ENCODE measurements at regions not wholly inside any gene's neighbourhood (a gene's known extent, or its start where the extent isn't known, plus 50 kb on each side); places are given as distances from the start of the nearest gene placed in this dataset.

DNA sequence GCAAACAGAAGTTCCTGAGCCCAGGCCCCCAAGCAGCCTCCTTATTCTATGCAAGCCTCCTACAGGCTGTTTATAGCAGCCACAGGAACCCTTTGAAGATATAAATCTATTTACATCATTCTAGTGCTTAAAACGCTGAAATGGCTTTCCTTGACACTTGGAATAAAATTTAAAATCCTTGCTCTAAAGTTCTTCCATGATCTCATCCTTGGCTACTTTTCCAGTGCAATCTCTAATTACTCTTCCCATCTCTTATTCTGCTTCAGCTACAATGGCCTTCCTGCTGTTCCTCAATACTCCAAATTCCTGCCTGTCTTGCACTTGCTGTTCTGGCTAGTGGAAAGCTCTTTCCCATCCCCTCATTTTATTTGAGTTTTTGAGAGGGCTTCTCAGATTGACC, 634.2 kb upstream of the NR3C2 start:
- Histone ChIP-seq H3K27ac (ENCODE audit: low read depth, low read length) (no peak overlapping the region), H3K56ac (replicated peaks; ENCODE audit: insufficient read length, low read depth, low read length) (no peak overlapping the region), H2BK20ac (ENCODE audit: low read length) (no peak overlapping the region), H4K20me1 (replicated peaks in 1 of 2; ENCODE audit: control insufficient read depth in 1 of 2, insufficient read depth in 2 of 2, low read length in 2 of 2) (no peaks in the 10 kb centered on the region), H3K9ac (replicated peaks in 1 of 4; ENCODE audit: extremely low read depth in 1 of 4, low read depth in 3 of 4, low read length in 3 of 4) (no peak overlapping the region), H3K23me2 (ENCODE audit: low read depth, low read length) (no peaks in the 10 kb centered on the region), H3K9me3 (ENCODE audit: insufficient read depth in 2 of 2, low read depth in 1 of 2, low read length in 1 of 2) (no peaks in the 10 kb centered on the region), H4K91ac (replicated peaks; ENCODE audit: insufficient read length, low read length) (no peak overlapping the region), H3K23ac (ENCODE audit: insufficient read length) (no peak overlapping the region), H2AFZ (ENCODE audit: low read length) (no peak overlapping the region), H3K4me1 (replicated peaks in 1 of 4; ENCODE audit: control insufficient read depth in 3 of 4, insufficient read depth in 4 of 4, low read length in 3 of 4) (no peaks in the 10 kb centered on the region), H3K18ac (ENCODE audit: extremely low read depth, low read length) (no peak overlapping the region), H2AK5ac (ENCODE audit: low read depth, low read length) (no peak overlapping the region), H3K4me3 (ENCODE audit: extremely low read depth in 1 of 4, insufficient read depth in 2 of 4, low read depth in 3 of 4, low read length in 4 of 4) (no peak overlapping the region), H3K79me1 (ENCODE audit: low read depth, low read length) (no peaks in the 10 kb centered on the region), H3K4ac (replicated peaks; ENCODE audit: insufficient read length, low read depth, low read length) (no peak overlapping the region), H3K14ac (ENCODE audit: insufficient read length) (no peak overlapping the region), H3K4me2 (ENCODE audit: insufficient read depth in 1 of 2, low read depth in 2 of 2, low read length in 2 of 2) (no peak overlapping the region), H2BK5ac (ENCODE audit: low read depth, low read length) (no peak overlapping the region), H4K5ac (ENCODE audit: insufficient read length, low read depth, low read length) (no peak overlapping the region), H2BK12ac (ENCODE audit: low read depth, low read length) (no peak overlapping the region), H2BK120ac (replicated peaks; ENCODE audit: low read depth, low read length) (no peak overlapping the region), H4K8ac (ENCODE audit: extremely low read depth, insufficient read depth, low read length) (peak overlapping the region; percentile 71; the same call in 1 of the 2 replicates), H3K79me2 (ENCODE audit: control insufficient read depth in 1 of 2, insufficient read depth in 2 of 2, low read length in 2 of 2) (no peaks in the 10 kb centered on the region), H3K36me3 (ENCODE audit: control insufficient read depth in 2 of 4, insufficient read depth in 4 of 4, low read length in 3 of 4) (no peaks in the 10 kb centered on the region), H3K27me3 (replicated peaks in 1 of 4; ENCODE audit: control insufficient read depth in 3 of 4, extremely low read depth in 1 of 4, insufficient read depth in 3 of 4, low read length in 3 of 4) (no peaks in the 10 kb centered on the region), H2BK15ac (ENCODE audit: low read length) (no peak overlapping the region)
- FAIRE-seq (no peak), DNase-seq (ENCODE audit: low read depth in 1 of 2, low spot score in 2 of 2) (no peak)
- ChIA-PET POLR2A (ENCODE audit: partially characterized antibody) (no interaction called here), CTCF (ENCODE audit: partially characterized antibody) (no interaction called here)
- 88% methylated on average over 1 of the region's 1 CpG; no CpG with 5 or more reads in 1 of the 2 experiments for WGBS, 2 experiments (ENCODE audit: extremely low coverage in 1 of 2, insufficient coverage in 1 of 2, insufficient read length in 1 of 2, insufficient replicate concordance in 2 of 2, low coverage in 1 of 2, low lambda C conversion rate in 2 of 2, missing lambda C conversion rate in 1 of 2)
- no peak for TF ChIP-seq SP2 (IDR thresholded peaks at IDR 0.05; ENCODE audit: low read length)
- TF ChIP-seq POLR2AphosphoS5 (IDR thresholded peaks at IDR 0.05; ENCODE audit: low read depth, low read length) = no peak
- TF ChIP-seq EGR1 (IDR thresholded peaks at IDR 0.05; ENCODE audit: borderline replicate concordance, low read depth, low read length) = no peak
- TF ChIP-seq YY1 (IDR thresholded peaks at IDR 0.05; ENCODE audit: low read depth, low read length) = no peak
- TF ChIP-seq MAFK (IDR thresholded peaks at IDR 0.05; ENCODE audit: low read depth, low read length) = no peak
- TF ChIP-seq CHD1 (IDR thresholded peaks at IDR 0.05; ENCODE audit: low read depth, low read length) = no peak
- no peak for TF ChIP-seq EZH2 (IDR thresholded peaks at IDR 0.05; ENCODE audit: low read depth, low read length, severe bottlenecking)
- TF ChIP-seq RBBP5 (IDR thresholded peaks at IDR 0.05; ENCODE audit: borderline replicate concordance, low read depth, low read length) = no peak
- no peak for TF ChIP-seq GTF2F1 (IDR thresholded peaks at IDR 0.05; ENCODE audit: borderline replicate concordance, low read depth, low read length)
- TF ChIP-seq SIN3A (conservative IDR thresholded peaks at IDR 0.05 in 1 of 2, IDR thresholded peaks at IDR 0.05 in 1 of 2; ENCODE audit: low read depth in 1 of 2, low read length in 2 of 2) = no peak
- TF ChIP-seq, protein P1, sequence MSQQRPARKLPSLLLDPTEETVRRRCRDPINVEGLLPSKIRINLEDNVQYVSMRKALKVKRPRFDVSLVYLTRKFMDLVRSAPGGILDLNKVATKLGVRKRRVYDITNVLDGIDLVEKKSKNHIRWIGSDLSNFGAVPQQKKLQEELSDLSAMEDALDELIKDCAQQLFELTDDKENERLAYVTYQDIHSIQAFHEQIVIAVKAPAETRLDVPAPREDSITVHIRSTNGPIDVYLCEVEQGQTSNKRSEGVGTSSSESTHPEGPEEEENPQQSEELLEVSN (IDR thresholded peaks at IDR 0.05) = no peak
- no peak for TF ChIP-seq TBP (IDR thresholded peaks at IDR 0.05; ENCODE audit: low read depth, low read length)
- TF ChIP-seq NRF1 (IDR thresholded peaks at IDR 0.05; ENCODE audit: low read depth, low read length) = no peak
- TF ChIP-seq SIX5 (IDR thresholded peaks at IDR 0.05; ENCODE audit: low read depth, low read length) = no peak

Measured in H1 (cell line).